Hypothalamus (tissue), 51 donors: ENCODE measurements at regions not wholly inside any gene's neighbourhood (a gene's known extent, or its start where the extent isn't known, plus 50 kb on each side); places are given as distances from the start of the nearest gene placed in this dataset.
A peak's percentile ranks its signal among the peaks of the same experiment; 100 is the strongest.

Experiments
- DNase-seq, 51 donors: peaks; one replicate each; lab custom pipeline; 2025; lab: John Stamatoyannopoulos, UW

- DNase-seq: no peak
Measured at GRCh38 chr7:153422291-153423209, 629.6 kb upstream of the DPP6 start.

- DNase-seq: no peak
Measured at GRCh38 chr7:153423210-153423590, 629.0 kb upstream of the DPP6 start.

DNA sequence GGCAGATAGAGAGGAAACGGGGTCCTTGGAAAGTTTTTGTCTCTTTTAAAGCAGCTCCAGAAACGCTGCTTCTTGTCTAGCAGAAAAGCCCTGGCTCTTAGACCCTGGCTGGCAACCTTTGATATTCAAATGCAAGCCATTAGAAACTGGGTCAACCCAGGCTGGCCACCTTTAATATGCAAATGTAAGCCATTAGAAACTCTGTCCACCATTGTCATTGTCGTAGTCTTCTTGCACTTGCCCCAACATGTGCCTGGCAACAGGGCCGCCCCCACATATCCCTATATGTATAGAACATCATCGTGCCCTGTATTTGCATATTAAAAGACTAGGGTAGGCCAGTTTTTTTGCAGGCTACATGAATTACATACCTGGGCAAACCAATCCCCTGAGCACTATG is 621.3 kb upstream of the DPP6 start:
- peak in 10 of 51 donors; percentile 2 to 51 (median 20) for DNase-seq

GRCh38 chr7:153432063-153432462 is 620.1 kb upstream of the DPP6 start:
- no peak for DNase-seq

GRCh38 chr7:153433223-153433622 is 619.0 kb upstream of the DPP6 start:
- no peak for DNase-seq

GRCh38 chr7:153440715-153441114 is 611.5 kb upstream of the DPP6 start:
- no peak for DNase-seq

- DNase-seq: no peak
Measured at GRCh38 chr7:153443032-153443701, 609.0 kb upstream of the DPP6 start.

GRCh38 chr7:153444641-153445040 is 607.6 kb upstream of the DPP6 start:
- no peak for DNase-seq

DNA sequence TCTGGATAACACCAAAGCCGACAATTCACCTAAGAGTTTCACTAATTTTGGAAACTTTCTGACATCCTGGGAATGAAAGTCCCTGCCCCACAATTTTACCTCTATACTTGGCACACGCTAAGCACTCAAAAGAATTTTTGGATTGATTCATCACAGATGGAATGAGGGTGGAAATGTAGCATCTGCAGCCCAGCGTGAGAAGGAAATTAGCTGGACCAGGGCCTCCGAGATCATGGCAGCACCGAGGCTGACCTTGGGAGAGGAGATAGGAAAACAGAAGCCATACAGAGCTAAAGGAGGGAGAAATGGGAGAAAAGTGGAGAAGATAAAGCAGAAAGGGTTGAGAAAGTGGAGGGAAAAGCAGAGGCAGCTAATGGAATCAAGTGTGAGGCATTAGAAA is 606.6 kb upstream of the DPP6 start:
- no peak for DNase-seq

GRCh38 chr7:153446490-153446889 is 605.7 kb upstream of the DPP6 start:
- no peak for DNase-seq

GRCh38 chr7:153447011-153447410 is 605.2 kb upstream of the DPP6 start:
- no peak for DNase-seq

- DNase-seq: no peak
Measured at GRCh38 chr7:153452661-153453060, 599.5 kb upstream of the DPP6 start.

DNA sequence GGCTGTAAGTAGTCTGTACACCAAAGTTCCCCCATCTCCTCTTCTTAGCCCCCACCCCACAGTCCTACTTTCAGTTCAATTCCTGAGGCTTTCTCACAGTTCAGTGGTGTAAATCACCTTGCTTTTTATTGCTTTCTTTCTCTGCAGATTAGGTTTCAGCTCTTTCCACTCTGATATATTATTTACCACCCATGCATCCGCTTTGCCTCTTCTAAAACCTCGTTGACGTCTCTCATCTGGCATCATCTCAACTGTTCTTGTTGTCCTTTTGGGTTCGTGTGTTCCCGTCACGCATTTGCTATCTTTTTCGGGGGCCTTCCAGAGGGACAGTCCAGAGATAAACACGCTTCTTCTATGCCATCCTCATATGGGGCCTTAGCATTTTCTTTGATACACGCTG is 597.9 kb upstream of the DPP6 start:
- no peak for DNase-seq

GRCh38 chr7:153457746-153458145 is 594.5 kb upstream of the DPP6 start:
- no peak for DNase-seq

- no peak for DNase-seq
Measured at GRCh38 chr7:153470004-153470671, 582.1 kb upstream of the DPP6 start.

DNA sequence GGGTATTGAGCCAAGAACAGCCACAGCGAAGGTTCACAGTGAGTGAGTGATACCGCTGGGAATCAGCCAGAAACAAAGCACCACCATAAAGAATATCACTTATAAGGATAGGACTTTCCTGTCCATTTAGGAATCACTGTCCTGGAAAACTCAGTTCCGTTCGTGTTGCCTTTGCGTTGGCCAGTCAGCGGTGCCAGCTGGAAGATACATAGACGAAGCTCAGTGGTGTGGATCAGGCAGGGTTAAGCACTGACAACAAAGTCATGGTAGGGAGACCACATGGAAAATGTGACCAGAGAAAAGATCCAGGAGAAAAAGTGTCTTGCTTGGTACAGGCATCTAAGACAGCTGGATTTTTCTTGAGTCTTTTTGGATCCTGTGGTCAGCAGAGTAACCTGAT is 579.7 kb upstream of the DPP6 start:
- no peak for DNase-seq

GRCh38 chr7:153473185-153473584 is 579.0 kb upstream of the DPP6 start:
- no peak for DNase-seq

- DNase-seq: no peak
Measured at GRCh38 chr7:153475239-153475638, 577.0 kb upstream of the DPP6 start.

- DNase-seq: no peak
Measured at GRCh38 chr7:153476166-153476565, 576.0 kb upstream of the DPP6 start.

DNA sequence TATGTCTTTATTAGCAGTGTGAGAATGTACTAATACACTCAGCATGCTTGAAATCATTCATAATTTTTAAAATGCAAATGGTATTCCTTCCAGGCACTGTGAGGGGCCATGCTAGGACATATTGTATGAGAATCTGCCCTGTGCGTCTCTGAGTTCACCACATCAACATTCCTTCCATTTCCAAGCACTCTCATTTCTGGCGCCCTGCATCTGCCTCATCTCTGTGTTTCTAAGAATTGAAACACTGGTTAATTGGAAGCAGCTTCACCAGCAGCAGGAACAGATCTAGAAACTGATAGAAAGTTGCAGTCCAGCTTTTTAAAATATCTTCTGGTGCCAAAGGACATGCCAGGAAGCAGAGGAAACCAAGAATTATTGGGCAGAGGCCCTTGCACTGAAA is 555.9 kb upstream of the DPP6 start:
- no peak for DNase-seq

- no peak for DNase-seq
Measured at GRCh38 chr7:153503093-153503492, 549.1 kb upstream of the DPP6 start.
